ENCODE measurements at regions not wholly inside any gene's neighbourhood (a gene's known extent, or its start where the extent isn't known, plus 50 kb on each side); places are given as distances from the start of the nearest gene placed in this dataset.

DNA sequence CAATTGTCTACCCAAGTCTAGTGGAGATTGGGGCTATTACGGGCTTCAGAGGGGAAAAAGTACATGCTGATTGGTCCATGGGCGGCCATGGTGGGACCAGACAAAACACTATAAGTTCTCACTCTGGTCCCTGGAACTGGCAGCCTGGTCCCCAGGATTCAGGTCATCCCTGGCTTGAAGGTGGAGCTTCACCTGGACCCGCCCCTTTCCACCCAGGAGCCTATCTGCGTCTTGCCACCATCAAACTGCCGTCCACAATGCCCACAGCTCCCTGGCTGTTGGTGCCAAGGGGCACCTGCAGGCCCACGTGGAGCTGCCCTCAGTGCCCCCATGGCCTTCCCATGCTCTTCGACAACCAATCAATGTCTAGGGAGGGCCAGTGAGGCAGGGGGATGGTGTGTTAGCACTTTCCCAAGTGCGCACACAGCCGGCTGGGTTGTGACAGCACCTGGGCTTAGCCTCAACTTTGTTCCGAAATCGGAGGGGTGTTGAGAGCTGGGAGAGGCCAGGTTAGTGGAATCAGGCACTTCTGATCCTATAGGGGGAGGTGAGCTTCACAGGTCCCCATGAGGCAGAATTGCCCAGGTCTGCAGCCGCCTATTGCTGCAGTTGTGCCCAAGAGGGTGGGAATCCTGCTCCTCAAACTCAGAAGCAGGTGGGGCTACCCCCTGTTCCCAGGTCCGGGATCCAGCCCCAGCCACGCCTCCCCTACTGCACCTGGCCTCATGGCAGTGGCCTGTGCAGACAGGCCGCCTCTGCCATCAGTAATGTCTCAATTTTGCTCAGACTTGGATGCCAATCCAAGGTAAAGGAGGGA is 1369.4 kb upstream of the PRMT6 start:
- no peak overlapping the region for H3K27ac ChIP-seq (ENCODE audit: insufficient read depth in 1 of 2, low read depth in 1 of 2, low read length in 2 of 2, poor library complexity in 1 of 2, severe bottlenecking in 2 of 2)

DNA sequence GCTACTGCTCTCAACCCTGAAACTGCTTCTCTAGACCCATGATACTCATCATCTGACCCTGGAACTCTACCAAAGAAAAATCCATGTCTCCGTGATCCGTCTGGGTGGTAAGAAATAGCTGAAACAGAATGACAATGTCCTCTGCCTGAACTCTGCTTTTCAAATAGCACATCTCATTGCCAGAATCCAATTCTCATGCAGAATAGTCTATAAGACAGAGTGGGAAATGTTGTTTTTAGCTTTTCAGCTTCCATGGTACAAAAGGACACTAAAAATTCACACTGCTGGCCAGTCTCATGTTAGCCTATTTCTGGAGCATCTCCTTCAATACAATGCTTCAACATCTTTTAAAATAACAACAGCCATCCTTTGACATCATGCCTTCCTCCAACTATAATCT is 1355.8 kb upstream of the PRMT6 start:
- Histone ChIP-seq H3K36me3 (ENCODE audit: control insufficient read depth in 4 of 4, insufficient read depth in 4 of 4, low read length in 3 of 4) (no peaks in the 10 kb centered on the region), H3K4me3 (ENCODE audit: control insufficient read depth in 1 of 7, extremely low read depth in 1 of 7, insufficient read depth in 4 of 7, low read depth in 2 of 7, low read length in 6 of 7) (no peak overlapping the region), H3K9me3 (ENCODE audit: control extremely low read depth in 1 of 5, control insufficient read depth in 4 of 5, insufficient read depth in 2 of 5, low read depth in 1 of 5, low read length in 4 of 5) (no peaks in the 10 kb centered on the region), H3K4me1 (ENCODE audit: control extremely low read depth in 1 of 4, control insufficient read depth in 4 of 4, insufficient read depth in 4 of 4, low read length in 3 of 4) (no peaks in the 10 kb centered on the region), H3K27ac (ENCODE audit: insufficient read depth in 1 of 2, low read depth in 1 of 2, low read length in 2 of 2, poor library complexity in 1 of 2, severe bottlenecking in 2 of 2) (no peak overlapping the region), H3K27me3 (replicated peaks in 2 of 5; ENCODE audit: control insufficient read depth in 4 of 5, insufficient read depth in 5 of 5, low read length in 4 of 5) (no peaks in the 10 kb centered on the region)
- ChIA-PET POLR2A (no interaction called here), CTCF (no interaction called here)
- DNase-seq = no peak
- 100% methylated on average over 2 of the region's 2 CpGs for WGBS (ENCODE audit: insufficient coverage)

More for the DNA sequence above, 1369.4 kb upstream of the PRMT6 start:
- Histone ChIP-seq H3K4me3 (ENCODE audit: control insufficient read depth in 1 of 7, extremely low read depth in 1 of 7, insufficient read depth in 4 of 7, low read depth in 2 of 7, low read length in 6 of 7) (no peak overlapping the region), H3K36me3 (ENCODE audit: control insufficient read depth in 4 of 4, insufficient read depth in 4 of 4, low read length in 3 of 4) (no peaks in the 10 kb centered on the region), H3K4me1 (ENCODE audit: control extremely low read depth in 1 of 4, control insufficient read depth in 4 of 4, insufficient read depth in 4 of 4, low read length in 3 of 4) (no peaks in the 10 kb centered on the region), H3K27me3 (replicated peaks in 2 of 5; ENCODE audit: control insufficient read depth in 4 of 5, insufficient read depth in 5 of 5, low read length in 4 of 5) (no peaks in the 10 kb centered on the region), H3K9me3 (ENCODE audit: control extremely low read depth in 1 of 5, control insufficient read depth in 4 of 5, insufficient read depth in 2 of 5, low read depth in 1 of 5, low read length in 4 of 5) (peaks cover 0 to 2% (median 0%) of the 10 kb centered on the region in 5 experiments)
- DNase-seq = no peak
- WGBS (ENCODE audit: insufficient coverage) = 90% methylated on average over 15 of the region's 15 CpGs
- ChIA-PET CTCF (no interaction called here), POLR2A (no interaction called here)

DNA sequence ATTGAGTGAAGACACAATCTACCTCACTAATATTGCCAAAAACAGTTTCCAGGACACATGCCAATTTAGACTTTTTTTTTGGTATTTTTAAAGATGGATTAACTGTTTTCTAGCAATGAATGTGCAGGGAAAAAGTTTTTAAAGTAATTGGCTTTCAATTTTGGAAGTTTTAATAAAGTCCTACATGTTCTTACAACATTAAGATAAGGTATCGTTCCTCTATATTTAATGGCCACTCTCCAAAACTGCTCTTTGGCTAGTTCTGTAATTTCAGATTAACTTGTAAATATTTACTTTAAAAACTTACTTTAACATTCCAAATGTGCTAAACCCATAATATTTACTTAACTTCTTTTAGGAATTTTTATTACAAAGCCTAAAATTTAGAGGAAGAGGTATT is 1332.2 kb upstream of the PRMT6 start:
- WGBS (ENCODE audit: insufficient coverage) = no CpG with 5 or more reads among the region's 1 CpG
- Histone ChIP-seq H3K27ac (ENCODE audit: insufficient read depth in 1 of 2, low read depth in 1 of 2, low read length in 2 of 2, poor library complexity in 1 of 2, severe bottlenecking in 2 of 2) (no peak overlapping the region), H3K36me3 (ENCODE audit: control insufficient read depth in 4 of 4, insufficient read depth in 4 of 4, low read length in 3 of 4) (no peaks in the 10 kb centered on the region), H3K27me3 (replicated peaks in 2 of 5; ENCODE audit: control insufficient read depth in 4 of 5, insufficient read depth in 5 of 5, low read length in 4 of 5) (no peaks in the 10 kb centered on the region), H3K4me1 (ENCODE audit: control extremely low read depth in 1 of 4, control insufficient read depth in 4 of 4, insufficient read depth in 4 of 4, low read length in 3 of 4) (no peaks in the 10 kb centered on the region), H3K9me3 (ENCODE audit: control extremely low read depth in 1 of 5, control insufficient read depth in 4 of 5, insufficient read depth in 2 of 5, low read depth in 1 of 5, low read length in 4 of 5) (no peaks in the 10 kb centered on the region), H3K4me3 (ENCODE audit: control insufficient read depth in 1 of 7, extremely low read depth in 1 of 7, insufficient read depth in 4 of 7, low read depth in 2 of 7, low read length in 6 of 7) (no peak overlapping the region)
- CTCF ChIA-PET = no interaction called here
- no peak for DNase-seq
- POLR2A ChIA-PET = no interaction called here

DNA sequence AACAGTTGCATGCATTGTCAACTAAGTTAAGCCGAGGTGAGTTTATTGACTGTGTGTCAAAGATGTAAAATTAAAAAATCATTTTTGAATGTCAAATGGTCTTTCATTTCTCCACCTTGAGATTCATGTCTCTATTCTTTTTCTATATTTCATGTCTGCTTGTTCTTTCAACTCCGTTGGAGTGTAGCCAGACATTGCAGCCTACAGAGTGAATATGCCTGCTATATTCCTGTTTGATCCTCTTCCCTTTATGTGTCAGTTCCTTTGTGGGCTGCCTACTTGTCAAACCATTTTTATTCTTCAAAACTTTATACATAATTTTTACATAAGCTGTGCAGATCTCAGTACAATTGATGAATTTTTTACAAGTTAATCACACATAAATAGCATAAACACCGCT is 1325.8 kb upstream of the PRMT6 start:
- H3K27me3 ChIP-seq (replicated peaks in 2 of 5; ENCODE audit: control insufficient read depth in 4 of 5, insufficient read depth in 5 of 5, low read length in 4 of 5) = no peaks in the 10 kb centered on the region
- no peaks in the 10 kb centered on the region for H3K36me3 ChIP-seq (ENCODE audit: control insufficient read depth in 4 of 4, insufficient read depth in 4 of 4, low read length in 3 of 4)
- CTCF ChIA-PET = no interaction called here
- WGBS (ENCODE audit: insufficient coverage) = 100% methylated on average over 2 of the region's 3 CpGs
- H3K4me1 ChIP-seq (ENCODE audit: control extremely low read depth in 1 of 4, control insufficient read depth in 4 of 4, insufficient read depth in 4 of 4, low read length in 3 of 4) = no peaks in the 10 kb centered on the region
- no peaks in the 10 kb centered on the region for H3K9me3 ChIP-seq (ENCODE audit: control extremely low read depth in 1 of 5, control insufficient read depth in 4 of 5, insufficient read depth in 2 of 5, low read depth in 1 of 5, low read length in 4 of 5)
- DNase-seq = no peak
- no peak overlapping the region for H3K4me3 ChIP-seq (ENCODE audit: control insufficient read depth in 1 of 7, extremely low read depth in 1 of 7, insufficient read depth in 4 of 7, low read depth in 2 of 7, low read length in 6 of 7)
- H3K27ac ChIP-seq (ENCODE audit: insufficient read depth in 1 of 2, low read depth in 1 of 2, low read length in 2 of 2, poor library complexity in 1 of 2, severe bottlenecking in 2 of 2) = no peak overlapping the region
- POLR2A ChIA-PET = no interaction called here

DNA sequence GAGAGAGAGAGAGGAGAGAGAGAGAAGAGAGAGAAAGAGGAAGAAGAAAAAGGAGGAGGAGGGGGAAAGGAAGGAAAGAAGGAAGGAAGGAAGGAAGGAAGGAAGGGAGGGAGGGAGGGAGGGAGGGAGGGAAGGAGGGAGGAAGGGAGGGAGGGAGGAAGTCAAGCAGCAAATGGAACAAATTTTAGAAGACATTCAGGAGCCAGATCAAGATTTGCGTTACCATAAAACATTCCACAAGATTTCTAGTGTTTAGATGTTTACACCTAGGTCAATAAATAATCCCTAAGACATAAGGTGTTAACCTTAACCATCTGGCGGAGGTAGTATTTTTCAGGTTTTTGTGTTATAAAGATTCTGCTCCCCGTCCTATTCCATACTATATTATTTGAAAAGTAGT is 1320.1 kb upstream of the PRMT6 start:
- peaks cover 0 to 1% (median 0%) of the 10 kb centered on the region in 5 experiments for H3K9me3 ChIP-seq (ENCODE audit: control extremely low read depth in 1 of 5, control insufficient read depth in 4 of 5, insufficient read depth in 2 of 5, low read depth in 1 of 5, low read length in 4 of 5)
- DNase-seq = no peak
- no peaks in the 10 kb centered on the region for H3K4me1 ChIP-seq (ENCODE audit: control extremely low read depth in 1 of 4, control insufficient read depth in 4 of 4, insufficient read depth in 4 of 4, low read length in 3 of 4)
- no peaks in the 10 kb centered on the region for H3K27me3 ChIP-seq (replicated peaks in 2 of 5; ENCODE audit: control insufficient read depth in 4 of 5, insufficient read depth in 5 of 5, low read length in 4 of 5)
- no peak overlapping the region for H3K27ac ChIP-seq (ENCODE audit: insufficient read depth in 1 of 2, low read depth in 1 of 2, low read length in 2 of 2, poor library complexity in 1 of 2, severe bottlenecking in 2 of 2)
- ChIA-PET POLR2A (no interaction called here), CTCF (no interaction called here)
- no peak overlapping the region for H3K4me3 ChIP-seq (ENCODE audit: control insufficient read depth in 1 of 7, extremely low read depth in 1 of 7, insufficient read depth in 4 of 7, low read depth in 2 of 7, low read length in 6 of 7)
- no peaks in the 10 kb centered on the region for H3K36me3 ChIP-seq (ENCODE audit: control insufficient read depth in 4 of 4, insufficient read depth in 4 of 4, low read length in 3 of 4)
- WGBS (ENCODE audit: insufficient coverage) = no CpG with 5 or more reads among the region's 3 CpGs

DNA sequence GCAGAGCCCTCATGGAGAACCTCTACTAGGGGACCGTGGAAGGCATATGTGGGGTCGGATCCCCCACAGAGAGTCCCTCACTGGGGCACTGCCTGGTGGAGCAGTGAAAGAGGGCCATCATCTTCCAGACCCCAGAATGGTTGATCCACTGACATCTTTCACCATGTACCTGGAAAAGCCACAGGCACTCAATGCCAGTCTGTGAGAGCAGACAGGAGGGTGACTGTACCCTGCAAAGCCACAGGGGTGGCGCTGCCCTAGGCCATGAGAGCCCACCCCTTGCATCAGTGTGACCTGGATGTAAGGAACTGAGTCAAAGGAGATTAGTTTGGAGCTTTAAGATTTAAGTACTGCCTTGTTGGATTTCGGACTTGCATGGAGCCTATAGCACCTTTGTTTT is 1276.7 kb upstream of the PRMT6 start:
- no peaks in the 10 kb centered on the region for H3K36me3 ChIP-seq (ENCODE audit: control insufficient read depth in 4 of 4, insufficient read depth in 4 of 4, low read length in 3 of 4)
- POLR2A ChIA-PET = no interaction called here

DNA sequence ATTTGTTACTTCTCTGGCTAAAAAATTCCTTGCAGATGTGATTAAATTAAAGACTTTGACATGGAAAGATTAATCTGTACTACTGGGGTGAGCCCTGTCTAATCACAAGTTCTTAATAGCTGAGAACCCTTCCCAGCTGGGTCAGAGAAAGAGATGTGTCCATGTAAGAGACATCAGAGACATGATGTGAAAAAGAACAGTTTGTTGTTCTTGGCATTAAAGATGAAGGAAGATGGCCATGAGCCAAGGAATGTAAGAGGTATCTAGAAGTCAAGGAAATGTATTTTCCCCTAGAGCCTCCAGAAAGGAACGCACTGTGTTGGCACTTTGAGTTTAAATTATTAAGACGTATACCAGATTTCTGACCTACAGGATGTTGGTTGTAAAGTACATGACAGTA is 1271.5 kb upstream of the PRMT6 start:
- Histone ChIP-seq H3K27ac (ENCODE audit: insufficient read depth in 1 of 2, low read depth in 1 of 2, low read length in 2 of 2, poor library complexity in 1 of 2, severe bottlenecking in 2 of 2) (no peak overlapping the region), H3K4me3 (ENCODE audit: control insufficient read depth in 1 of 7, extremely low read depth in 1 of 7, insufficient read depth in 4 of 7, low read depth in 2 of 7, low read length in 6 of 7) (no peak overlapping the region), H3K27me3 (replicated peaks in 2 of 5; ENCODE audit: control insufficient read depth in 4 of 5, insufficient read depth in 5 of 5, low read length in 4 of 5) (no peaks in the 10 kb centered on the region), H3K36me3 (ENCODE audit: control insufficient read depth in 4 of 4, insufficient read depth in 4 of 4, low read length in 3 of 4) (no peaks in the 10 kb centered on the region), H3K9me3 (ENCODE audit: control extremely low read depth in 1 of 5, control insufficient read depth in 4 of 5, insufficient read depth in 2 of 5, low read depth in 1 of 5, low read length in 4 of 5) (no peaks in the 10 kb centered on the region), H3K4me1 (ENCODE audit: control extremely low read depth in 1 of 4, control insufficient read depth in 4 of 4, insufficient read depth in 4 of 4, low read length in 3 of 4) (no peaks in the 10 kb centered on the region)
- ChIA-PET POLR2A (no interaction called here), CTCF (interaction anchor here (1.6 kb wide), 1 partner anchor 9 kb away, joined by 4 read pairs; no protein-coding TSS in a partner anchor)
- WGBS (ENCODE audit: insufficient coverage) = 100% methylated on average over 2 of the region's 2 CpGs
- no peak for DNase-seq

More for the DNA sequence above, 1276.7 kb upstream of the PRMT6 start:
- no peak overlapping the region for H3K4me3 ChIP-seq (ENCODE audit: control insufficient read depth in 1 of 7, extremely low read depth in 1 of 7, insufficient read depth in 4 of 7, low read depth in 2 of 7, low read length in 6 of 7)
- H3K27ac ChIP-seq (ENCODE audit: insufficient read depth in 1 of 2, low read depth in 1 of 2, low read length in 2 of 2, poor library complexity in 1 of 2, severe bottlenecking in 2 of 2) = no peak overlapping the region
- no peaks in the 10 kb centered on the region for H3K27me3 ChIP-seq (replicated peaks in 2 of 5; ENCODE audit: control insufficient read depth in 4 of 5, insufficient read depth in 5 of 5, low read length in 4 of 5)
- DNase-seq = no peak
- 97% methylated on average over 3 of the region's 4 CpGs for WGBS (ENCODE audit: insufficient coverage)
- CTCF ChIA-PET = no interaction called here
- H3K9me3 ChIP-seq (ENCODE audit: control extremely low read depth in 1 of 5, control insufficient read depth in 4 of 5, insufficient read depth in 2 of 5, low read depth in 1 of 5, low read length in 4 of 5) = peaks cover 0 to 1% (median 0%) of the 10 kb centered on the region in 5 experiments
- H3K4me1 ChIP-seq (ENCODE audit: control extremely low read depth in 1 of 4, control insufficient read depth in 4 of 4, insufficient read depth in 4 of 4, low read length in 3 of 4) = no peaks in the 10 kb centered on the region
